Stomach (tissue), 8 donors: ENCODE measurements at regions not wholly inside any gene's neighbourhood (a gene's known extent, or its start where the extent isn't known, plus 50 kb on each side); places are given as distances from the start of the nearest gene placed in this dataset.
"Not testable (repeated sequence)": the region's sequence is repeated elsewhere in the genome, so short reads cannot be mapped to it uniquely, and the experiment has no call there.

Experiments used
- DNase-seq, 2 donors: peaks; one replicate each; pipeline versions ENCODE4 v3.0.0 to v3.0.0-alpha.2; 2013 to 2019
- H3K27ac ChIP-seq, 5 donors: fragments of 200-600 bp in 4 of 5; sonication (generic) in 4 of 5; one replicate each; pipeline ENCODE4 v1.5.1; 2013 to 2019; ENCODE audit warnings: mild to moderate bottlenecking in 1 of 5, moderate library complexity in 1 of 5
- H3K27me3 ChIP-seq, 3 donors: fragments of 200-600 bp; sonication (generic); one replicate each; pipeline ENCODE4 v1.5.1; 2017 to 2019; ENCODE audit warnings: mixed run types in 1 of 3
- H3K36me3 ChIP-seq, 4 donors: fragments of 200-600 bp; sonication (generic); 1 replicate in 3 of 4; 2 replicates in 1 of 4; pipeline ENCODE4 v1.5.1; 2016 to 2019
- H3K4me1 ChIP-seq, 4 donors: fragments of 200-600 bp; sonication (generic); one replicate each; pipeline ENCODE4 v1.5.1; 2016 to 2019
- H3K4me3 ChIP-seq, 4 donors: fragments of 200-600 bp; sonication (generic) in 3 of 4; one replicate each; pipeline ENCODE4 v1.5.1; 2016 to 2019; ENCODE audit warnings: mild to moderate bottlenecking in 1 of 4
- H3K9me3 ChIP-seq, 4 donors: fragments of 200-600 bp; sonication (generic); one replicate each; pipeline ENCODE4 v1.5.1; 2016 to 2019
- CTCF ChIP-seq, 7 experiments: fragments of 450-650 bp in 4 of 7; fragments of 200-600 bp in 3 of 7; sonication (generic) in 3 of 7; IDR thresholded peaks; one replicate each; pipeline ENCODE4 v1.5.1; 2016 to 2019; ENCODE audit warnings: antibody characterized with exemption in 7 of 7, control low read depth in 2 of 7, mild to moderate bottlenecking in 1 of 7
- EP300 ChIP-seq: sonication (generic); formaldehyde crosslinking; IDR thresholded peaks from one replicate; pipeline ENCODE4 v1.6.1; 2017; ENCODE audit warnings: antibody characterized with exemption
- POLR2A ChIP-seq, 4 donors: fragments of 450-650 bp; IDR thresholded peaks; one replicate each; pipeline ENCODE4 v1.6.1; 2016; ENCODE audit warnings: antibody characterized with exemption in 4 of 4, control low read depth in 2 of 4, mild to moderate bottlenecking in 1 of 4, moderate library complexity in 1 of 4
- POLR2AphosphoS5 ChIP-seq, 3 donors: sonication (generic); formaldehyde crosslinking; IDR thresholded peaks; one replicate each; pipeline ENCODE4 v1.6.1; 2016; ENCODE audit warnings: antibody characterized with exemption in 3 of 3
- WGBS, 5 donors: extraction: QIAGEN DNeasy Blood & Tissue Kit in 3 of 5; methylation state at CpG; one replicate each; pipeline versions ENCODE4 v1.1.5 to v1.1.7; 2013 to 2018; 5-methylcytosine and 5-hydroxymethylcytosine counted together
- intact Hi-C: fragments of 100-400 bp; cut with DNase I; formaldehyde crosslinking; loops from one replicate; pipeline ENCODE4 v1.15.1; 2023; ENCODE audit warnings: low total_unique reads
- donor health status: healthy with polysubstance abuse.
- donor health status: Bipolar disorder and iron deficiency.
- donor health status: healthy.

- intact Hi-C loops = no loop called here
- Histone ChIP-seq H3K27me3 (no peaks in the 10 kb centered on the region), H3K27ac (no peak overlapping the region), H3K36me3 (no peaks in the 10 kb centered on the region), H3K4me1 (no peaks in the 10 kb centered on the region), H3K4me3 (no peak overlapping the region), H3K9me3 (no peaks in the 10 kb centered on the region)
- DNase-seq = no peak
- WGBS, 5 donors = 52 to 77% (median 61%) methylated on average over 2 to 3 of the region's 3 CpGs
- TF ChIP-seq CTCF (IDR thresholded peaks at IDR 0.05) = no peak
- no peak for TF ChIP-seq POLR2A (IDR thresholded peaks at IDR 0.05)
- no peak for TF ChIP-seq POLR2AphosphoS5 (IDR thresholded peaks at IDR 0.05)
- no peak for TF ChIP-seq EP300
Measured at GRCh38 chr9:81022177-81022576, 667.2 kb downstream of the TLE1 start.

- not testable (repeated sequence) for H3K27ac ChIP-seq
Measured at GRCh38 chr9:81014945-81015344, 674.4 kb downstream of the TLE1 start.

GRCh38 chr9:81013191-81013590, 676.2 kb downstream of the TLE1 start:
- 42 to 69% (median 58%) methylated on average over 3 of the region's 3 CpGs for WGBS, 5 donors
- H3K9me3 ChIP-seq, H3K4me3 ChIP-seq, H3K27ac ChIP-seq, H3K4me1 ChIP-seq, H3K36me3 ChIP-seq, DNase-seq, intact Hi-C loops, H3K27me3 ChIP-seq: not testable (repeated sequence)

More at GRCh38 chr9:81014945-81015344, 674.4 kb downstream of the TLE1 start:
- intact Hi-C loops, H3K27me3 ChIP-seq, DNase-seq, H3K9me3 ChIP-seq, H3K4me1 ChIP-seq, H3K4me3 ChIP-seq, H3K36me3 ChIP-seq: not testable (repeated sequence)
- 54 to 74% (median 69%) methylated on average over 5 to 6 of the region's 6 CpGs for WGBS, 5 donors

- DNase-seq = no peak
- H3K4me3 ChIP-seq = no peak overlapping the region
- H3K36me3 ChIP-seq = no peaks in the 10 kb centered on the region
- no peak overlapping the region for H3K27ac ChIP-seq
- H3K9me3 ChIP-seq = peaks cover 0 to 9% (median 0%) of the 10 kb centered on the region in 4 donors
- intact Hi-C loops = no loop called here
- no peaks in the 10 kb centered on the region for H3K4me1 ChIP-seq
- no peak for TF ChIP-seq POLR2A (IDR thresholded peaks at IDR 0.05)
- TF ChIP-seq CTCF (IDR thresholded peaks at IDR 0.05) = no peak
- TF ChIP-seq EP300 = no peak
- no peaks in the 10 kb centered on the region for H3K27me3 ChIP-seq
Measured at GRCh38 chr9:81002906-81003305, 686.4 kb downstream of the TLE1 start.

GRCh38 chr9:81002242-81002641, 687.1 kb downstream of the TLE1 start:
- intact Hi-C loops = no loop called here
- no peaks in the 10 kb centered on the region for H3K36me3 ChIP-seq
- DNase-seq = peak in 1 of 2 donors; percentile 44
- peaks cover 0 to 8% (median 0%) of the 10 kb centered on the region in 4 donors for H3K9me3 ChIP-seq
- no peaks in the 10 kb centered on the region for H3K27me3 ChIP-seq
- 37 to 63% (median 44%) methylated on average over 3 of the region's 3 CpGs for WGBS, 5 donors
- TF ChIP-seq POLR2A (IDR thresholded peaks at IDR 0.05) (no peak), EP300 (no peak), CTCF (IDR thresholded peaks at IDR 0.05) (no peak), POLR2AphosphoS5 (IDR thresholded peaks at IDR 0.05) (no peak)
- H3K4me1 ChIP-seq = no peaks in the 10 kb centered on the region
- no peak overlapping the region for H3K4me3 ChIP-seq
- H3K27ac ChIP-seq = no peak overlapping the region

GRCh38 chr9:80995759-80996158, 693.6 kb downstream of the TLE1 start:
- intact Hi-C loops = no loop called here
- 65 to 72% (median 65%) methylated on average over 4 of the region's 4 CpGs for WGBS, 5 donors
- Histone ChIP-seq H3K36me3 (no peaks in the 10 kb centered on the region), H3K27ac (no peak overlapping the region), H3K4me3 (no peak overlapping the region), H3K4me1 (no peaks in the 10 kb centered on the region), H3K27me3 (no peaks in the 10 kb centered on the region), H3K9me3 (no peaks in the 10 kb centered on the region)
- DNase-seq = no peak
- TF ChIP-seq EP300 (no peak), POLR2A (IDR thresholded peaks at IDR 0.05) (no peak), CTCF (IDR thresholded peaks at IDR 0.05) (no peak), POLR2AphosphoS5 (IDR thresholded peaks at IDR 0.05) (no peak)
